ENCODE measurements at regions not wholly inside any gene's neighbourhood (a gene's known extent, or its start where the extent isn't known, plus 50 kb on each side); places are given as distances from the start of the nearest gene placed in this dataset.

- DNase-seq (ENCODE audit: low read depth in 2 of 2): no peak
These were observed 51.7 kb upstream of the RTL1 start for GRCh38 chr14:100955201-100955600.

- no peak for DNase-seq (ENCODE audit: low read depth in 2 of 2)
These were observed 59.0 kb upstream of the RTL1 start for GRCh38 chr14:100962494-100962893.

GRCh38 chr14:100965296-100965695 is 61.8 kb upstream of the RTL1 start:
- DNase-seq (ENCODE audit: low read depth in 2 of 2): no peak

- DNase-seq (ENCODE audit: low read depth in 2 of 2): no peak
These were observed 63.7 kb upstream of the RTL1 start for GRCh38 chr14:100967178-100967577.

- DNase-seq (ENCODE audit: low read depth in 2 of 2): no peak
These were observed 64.4 kb upstream of the RTL1 start for GRCh38 chr14:100967930-100968329.

GRCh38 chr14:100972118-100972897 is 68.8 kb upstream of the RTL1 start:
- DNase-seq (ENCODE audit: low read depth in 2 of 2): no peak

GRCh38 chr14:100975671-100976070 is 72.1 kb upstream of the RTL1 start:
- DNase-seq (ENCODE audit: low read depth in 2 of 2): no peak

GRCh38 chr14:100979079-100979478 is 75.6 kb upstream of the RTL1 start:
- DNase-seq (ENCODE audit: low read depth in 2 of 2): no peak

GRCh38 chr14:100979780-100980179 is 76.3 kb upstream of the RTL1 start:
- no peak for DNase-seq (ENCODE audit: low read depth in 2 of 2)

- DNase-seq (ENCODE audit: low read depth in 2 of 2): no peak
These were observed 77.3 kb upstream of the RTL1 start for GRCh38 chr14:100980823-100981222.

- no peak for DNase-seq (ENCODE audit: low read depth in 2 of 2)
These were observed 78.3 kb upstream of the RTL1 start for GRCh38 chr14:100981809-100982208.

- DNase-seq (ENCODE audit: low read depth in 2 of 2): no peak
These were observed 78.8 kb upstream of the RTL1 start for GRCh38 chr14:100982353-100982752.

- DNase-seq (ENCODE audit: low read depth in 2 of 2): no peak
These were observed 79.2 kb upstream of the RTL1 start for GRCh38 chr14:100982762-100983161.

- DNase-seq (ENCODE audit: low read depth in 2 of 2): no peak
These were observed 80.2 kb upstream of the RTL1 start for GRCh38 chr14:100983710-100984109.

GRCh38 chr14:100988011-100988410 is 84.5 kb upstream of the RTL1 start:
- no peak for DNase-seq (ENCODE audit: low read depth in 2 of 2)

GRCh38 chr14:100988411-100988900 is 84.9 kb upstream of the RTL1 start:
- DNase-seq (ENCODE audit: low read depth in 2 of 2): no peak

- no peak for DNase-seq (ENCODE audit: low read depth in 2 of 2)
These were observed 85.4 kb upstream of the RTL1 start for GRCh38 chr14:100988956-100989355.

GRCh38 chr14:100989924-100990323 is 86.4 kb upstream of the RTL1 start:
- DNase-seq (ENCODE audit: low read depth in 2 of 2): no peak

- DNase-seq (ENCODE audit: low read depth in 2 of 2): no peak
These were observed 90.6 kb upstream of the RTL1 start for GRCh38 chr14:100994082-100994481.

- DNase-seq (ENCODE audit: low read depth in 2 of 2): no peak
These were observed 91.3 kb upstream of the RTL1 start for GRCh38 chr14:100994756-100995330.

- no peak for DNase-seq (ENCODE audit: low read depth in 2 of 2)
These were observed 97.3 kb upstream of the RTL1 start for GRCh38 chr14:101000711-101001250.

GRCh38 chr14:101001311-101002069 is 98.0 kb upstream of the RTL1 start:
- DNase-seq (ENCODE audit: low read depth in 2 of 2): no peak

Measured in stimulated activated CD4-positive, alpha-beta T cell treated with anti-CD3 and anti-CD28 coated beads, Interleukin-4, amount 100 ng/mL, for 48 hours (primary cell).